Thyroid gland (tissue), 4 donors: ENCODE measurements at regions not wholly inside any gene's neighbourhood (a gene's known extent, or its start where the extent isn't known, plus 50 kb on each side); places are given as distances from the start of the nearest gene placed in this dataset.

Source experiments
- DNase-seq, 2 donors: peaks; one replicate each; pipeline ENCODE4 v3.0.0-alpha.2; 2019
- H3K27ac ChIP-seq, 3 donors: fragments of 200-600 bp; sonication (generic); 1 replicate in 2 of 3; 2 replicates in 1 of 3; pipeline ENCODE4 v1.5.1; 2016 to 2019; ENCODE audit warnings: mild to moderate bottlenecking in 1 of 3, moderate library complexity in 1 of 3
- H3K27me3 ChIP-seq: fragments of 200-600 bp; sonication (generic); one replicate; pipeline ENCODE4 v1.5.1; 2019
- H3K36me3 ChIP-seq, 2 donors: fragments of 200-600 bp; sonication (generic); one replicate each; pipeline ENCODE4 v1.5.1; 2016 to 2019
- H3K4me1 ChIP-seq, 2 donors: fragments of 200-600 bp; sonication (generic); one replicate each; pipeline ENCODE4 v1.5.1; 2017 to 2019
- H3K4me3 ChIP-seq, 3 donors: fragments of 200-600 bp; sonication (generic); replicated peaks in 1 of 3; 1 replicate in 2 of 3; 2 replicates in 1 of 3; pipeline ENCODE4 v1.5.1; 2016; ENCODE audit warnings: mild to moderate bottlenecking in 1 of 3
- H3K9me3 ChIP-seq: fragments of 200-600 bp; sonication (generic); one replicate; pipeline ENCODE4 v1.5.1; 2017
- CTCF ChIP-seq, 6 experiments: fragments of 200-600 bp in 3 of 6; fragments of 450-650 bp in 3 of 6; sonication (generic) in 3 of 6; IDR thresholded peaks; one replicate each; pipeline ENCODE4 v1.5.1; 2016 to 2019; ENCODE audit warnings: antibody characterized with exemption in 6 of 6, mild to moderate bottlenecking in 2 of 6, inconsistent platforms in 1 of 6, moderate library complexity in 1 of 6
- POLR2A ChIP-seq, 2 donors: fragments of 450-650 bp; IDR thresholded peaks; one replicate each; pipeline ENCODE4 v1.6.1; 2017; ENCODE audit warnings: antibody characterized with exemption in 2 of 2, mild to moderate bottlenecking in 2 of 2, moderate library complexity in 1 of 2
- WGBS, 2 donors: methylation state at CpG; one replicate each; pipeline ENCODE4 v1.1.5; 2017; 5-methylcytosine and 5-hydroxymethylcytosine counted together
- intact Hi-C: fragments of 100-400 bp; cut with DNase I; formaldehyde crosslinking; loops from one replicate; pipeline ENCODE4 v1.15.1; 2023

- DNase-seq, result no peak
- no peak overlapping the region for H3K27ac ChIP-seq
- 92 to 100% methylated on average over 1 of the region's 1 CpG for WGBS, 2 donors
- no peak for TF ChIP-seq POLR2A (IDR thresholded peaks at IDR 0.05)
- no peak for TF ChIP-seq CTCF (IDR thresholded peaks at IDR 0.05)
- H3K36me3 ChIP-seq, result no peaks in the 10 kb centered on the region
- no peaks in the 10 kb centered on the region for H3K4me1 ChIP-seq
- intact Hi-C loops, result no loop called here
- no peaks in the 10 kb centered on the region for H3K27me3 ChIP-seq
- H3K4me3 ChIP-seq, result no peak overlapping the region
- H3K9me3 ChIP-seq, result no peaks in the 10 kb centered on the region
These were observed 1095.6 kb upstream of the NRXN1 start for GRCh38 chr2:52127527-52127926.

GRCh38 chr2:52117299-52117698 is 1085.4 kb upstream of the NRXN1 start:
- Histone ChIP-seq H3K4me1 (no peaks in the 10 kb centered on the region), H3K27ac (no peak overlapping the region), H3K27me3 (no peaks in the 10 kb centered on the region), H3K36me3 (no peaks in the 10 kb centered on the region), H3K9me3 (no peaks in the 10 kb centered on the region), H3K4me3 (no peak overlapping the region)
- 83 to 93% methylated on average over 3 of the region's 3 CpGs for WGBS, 2 donors
- no peak for DNase-seq
- intact Hi-C loops, result no loop called here
- TF ChIP-seq CTCF (IDR thresholded peaks at IDR 0.05) (no peak), POLR2A (IDR thresholded peaks at IDR 0.05) (no peak)

GRCh38 chr2:52115750-52116149 is 1083.8 kb upstream of the NRXN1 start:
- no peak overlapping the region for H3K27ac ChIP-seq
- H3K4me1 ChIP-seq, result no peaks in the 10 kb centered on the region
- no peaks in the 10 kb centered on the region for H3K9me3 ChIP-seq
- H3K36me3 ChIP-seq, result no peaks in the 10 kb centered on the region
- 74 to 78% methylated on average over 1 of the region's 1 CpG for WGBS, 2 donors
- H3K4me3 ChIP-seq, result no peak overlapping the region
- TF ChIP-seq CTCF (IDR thresholded peaks at IDR 0.05), result no peak
- no peak for TF ChIP-seq POLR2A (IDR thresholded peaks at IDR 0.05)
- DNase-seq, result no peak
- intact Hi-C loops, result no loop called here
- no peaks in the 10 kb centered on the region for H3K27me3 ChIP-seq

GRCh38 chr2:52113338-52113737 is 1081.4 kb upstream of the NRXN1 start:
- intact Hi-C loops, result no loop called here
- no peak overlapping the region for H3K4me3 ChIP-seq
- no peaks in the 10 kb centered on the region for H3K27me3 ChIP-seq
- H3K9me3 ChIP-seq, result no peaks in the 10 kb centered on the region
- no peak for DNase-seq
- H3K36me3 ChIP-seq, result no peaks in the 10 kb centered on the region
- no peak overlapping the region for H3K27ac ChIP-seq
- H3K4me1 ChIP-seq, result no peaks in the 10 kb centered on the region
- no peak for TF ChIP-seq CTCF (IDR thresholded peaks at IDR 0.05)

- H3K36me3 ChIP-seq, result no peaks in the 10 kb centered on the region
- intact Hi-C loops, result no loop called here
- H3K27me3 ChIP-seq, result no peaks in the 10 kb centered on the region
- no peak for DNase-seq
- no peaks in the 10 kb centered on the region for H3K4me1 ChIP-seq
- no peak overlapping the region for H3K27ac ChIP-seq
- H3K4me3 ChIP-seq, result no peak overlapping the region
- TF ChIP-seq POLR2A (IDR thresholded peaks at IDR 0.05) (no peak), CTCF (IDR thresholded peaks at IDR 0.05) (no peak)
- H3K9me3 ChIP-seq, result no peaks in the 10 kb centered on the region
- WGBS, 2 donors, result 91 to 94% methylated on average over 3 of the region's 3 CpGs
These were observed 1080.2 kb upstream of the NRXN1 start for GRCh38 chr2:52112141-52112540.
